Endothelial cell (in vitro differentiated cells): ENCODE measurements at regions not wholly inside any gene's neighbourhood (a gene's known extent, or its start where the extent isn't known, plus 50 kb on each side); places are given as distances from the start of the nearest gene placed in this dataset.

Experiments used
- DNase-seq: peaks from one replicate; pipeline ENCODE4 v3.0.0; 2021; ENCODE audit warnings: low spot score
- H3K27ac Mint-ChIP-seq: one replicate; pipeline ENCODE4 v1.8.0; 2021; ENCODE audit warnings: mixed read lengths, inconsistent platforms; ENCODE audit not compliant: unreplicated experiment
- H3K27me3 Mint-ChIP-seq: one replicate; pipeline ENCODE4 v1.8.0; 2021; ENCODE audit warnings: mild to moderate bottlenecking, moderate library complexity, mixed read lengths, inconsistent platforms; ENCODE audit not compliant: unreplicated experiment
- H3K36me3 Mint-ChIP-seq: one replicate; pipeline ENCODE4 v1.8.0; 2021; ENCODE audit warnings: mild to moderate bottlenecking, low read depth, mixed read lengths, inconsistent platforms; ENCODE audit not compliant: unreplicated experiment
- H3K4me1 Mint-ChIP-seq: one replicate; pipeline ENCODE4 v1.8.0; 2021; ENCODE audit warnings: mild to moderate bottlenecking, mixed read lengths, inconsistent platforms; ENCODE audit not compliant: unreplicated experiment
- H3K4me3 Mint-ChIP-seq: one replicate; pipeline ENCODE4 v1.8.0; 2021; ENCODE audit warnings: mild to moderate bottlenecking, mixed read lengths, inconsistent platforms; ENCODE audit not compliant: unreplicated experiment
- H3K9me3 Mint-ChIP-seq: one replicate; pipeline ENCODE4 v1.8.0; 2021; ENCODE audit warnings: mixed read lengths, inconsistent platforms; ENCODE audit not compliant: unreplicated experiment
- CTCF ChIP-seq: fragments of 200-600 bp; sonication (generic); IDR thresholded peaks from one replicate; pipeline ENCODE4 v1.5.0; 2021; ENCODE audit warnings: antibody characterized with exemption; ENCODE audit not compliant: unreplicated experiment

GRCh38 chr15:69697916-69698315, 245.3 kb downstream of the RPLP1 start:
- Mint-ChIP-seq H3K4me3 (no peak overlapping the region), H3K36me3 (no peaks in the 10 kb centered on the region), H3K4me1 (peaks cover 3% of the 10 kb centered on the region), H3K9me3 (no peaks in the 10 kb centered on the region), H3K27ac (no peak overlapping the region), H3K27me3 (peaks cover 12% of the 10 kb centered on the region)
- no peak for DNase-seq
- TF ChIP-seq CTCF: no peak

DNA sequence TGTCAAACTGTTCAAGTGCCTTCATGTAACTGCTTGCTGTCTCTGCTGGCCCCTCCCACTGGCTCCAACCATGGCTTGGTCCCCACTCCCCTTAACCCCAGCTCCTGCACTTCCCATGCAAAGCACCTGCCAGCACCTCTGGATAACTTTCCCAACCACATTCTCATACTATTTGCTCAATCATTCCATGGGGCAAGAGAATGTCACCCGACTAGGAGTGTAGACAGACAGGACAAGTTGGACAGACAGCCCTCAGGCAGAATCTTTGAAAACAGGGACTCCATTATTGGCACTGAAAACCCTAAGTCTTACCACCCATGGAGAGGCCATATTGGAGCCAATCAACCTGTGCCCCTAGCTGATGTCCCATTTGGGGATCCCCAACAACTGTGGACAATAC, 246.5 kb downstream of the RPLP1 start:
- DNase-seq: no peak
- Mint-ChIP-seq H3K27me3 (peaks cover 12% of the 10 kb centered on the region), H3K4me1 (peaks cover 3% of the 10 kb centered on the region), H3K9me3 (no peaks in the 10 kb centered on the region), H3K27ac (no peak overlapping the region), H3K36me3 (no peaks in the 10 kb centered on the region), H3K4me3 (no peak overlapping the region)
- no peak for TF ChIP-seq CTCF

DNA sequence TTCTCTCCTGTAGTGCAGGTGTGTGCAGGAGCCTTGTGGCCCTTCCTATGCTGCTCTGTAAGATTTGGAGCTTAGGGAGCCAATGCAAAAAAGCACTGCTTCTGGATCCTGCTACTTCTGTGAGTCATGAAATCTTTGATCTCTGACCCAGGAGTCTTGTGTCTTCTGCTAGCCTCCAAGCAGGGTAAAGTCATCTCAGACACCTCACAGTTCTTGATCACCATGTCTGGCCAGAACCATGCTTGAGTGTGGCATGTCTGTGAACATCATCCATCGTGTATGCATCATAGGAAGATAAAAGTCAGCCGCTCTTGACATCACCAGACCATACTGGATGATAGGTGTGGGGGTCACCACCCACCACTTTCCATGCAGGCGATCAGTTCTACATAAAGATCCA, 247.8 kb downstream of the RPLP1 start:
- Mint-ChIP-seq H3K27ac (no peak overlapping the region), H3K9me3 (no peaks in the 10 kb centered on the region), H3K36me3 (no peaks in the 10 kb centered on the region), H3K4me3 (no peak overlapping the region), H3K27me3 (peaks cover 12% of the 10 kb centered on the region), H3K4me1 (peaks cover 3% of the 10 kb centered on the region)
- TF ChIP-seq CTCF: no peak
- DNase-seq: no peak

- Mint-ChIP-seq H3K4me3 (no peak overlapping the region), H3K9me3 (peaks cover 3% of the 10 kb centered on the region), H3K27ac (no peak overlapping the region), H3K4me1 (peaks cover 3% of the 10 kb centered on the region), H3K36me3 (no peaks in the 10 kb centered on the region), H3K27me3 (peaks cover 9% of the 10 kb centered on the region)
- no peak for TF ChIP-seq CTCF
- DNase-seq: no peak
These were observed 248.6 kb downstream of the RPLP1 start for GRCh38 chr15:69701198-69701597.

DNA sequence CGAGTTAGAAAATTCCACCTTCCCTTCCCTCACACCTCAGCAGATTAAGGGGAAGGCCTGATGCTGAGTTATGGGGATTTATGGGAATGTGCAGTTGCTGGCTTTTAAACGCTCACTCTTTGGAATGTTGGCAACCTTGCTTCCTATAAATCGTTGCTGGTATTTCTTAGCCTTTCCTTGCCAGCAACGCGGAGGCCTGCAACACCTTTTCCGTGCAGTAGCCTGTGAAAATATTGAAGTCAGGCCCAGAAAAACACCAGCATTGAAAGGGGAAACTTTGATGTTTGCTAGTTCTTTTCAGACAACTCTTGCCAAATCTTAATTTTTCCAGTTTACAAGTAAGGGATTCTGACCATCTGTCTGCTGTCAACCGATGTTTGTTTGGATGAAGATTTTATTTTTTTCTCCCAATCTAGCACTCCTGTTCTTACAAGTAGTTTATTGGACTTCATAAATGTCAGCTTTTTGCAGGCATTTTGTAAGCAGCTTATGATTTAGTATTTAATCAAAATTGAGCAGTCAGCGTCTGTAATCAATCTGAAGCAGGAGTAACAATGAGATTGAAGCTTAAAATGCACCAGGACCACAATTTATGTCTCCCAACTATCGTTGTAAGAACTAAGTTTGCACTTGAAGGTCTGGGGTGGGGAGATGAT, 251.0 kb downstream of the RPLP1 start:
- H3K9me3 Mint-ChIP-seq: peaks cover 7% of the 10 kb centered on the region
- H3K4me1 Mint-ChIP-seq: peaks cover 3% of the 10 kb centered on the region
- H3K27ac Mint-ChIP-seq: no peak overlapping the region
- H3K27me3 Mint-ChIP-seq: peaks cover 1% of the 10 kb centered on the region
- H3K4me3 Mint-ChIP-seq: no peak overlapping the region
- TF ChIP-seq CTCF: no peak
- DNase-seq: no peak
- peaks cover 3% of the 10 kb centered on the region for H3K36me3 Mint-ChIP-seq
